AG10803 (cell line): ENCODE measurements at regions not wholly inside any gene's neighbourhood (a gene's known extent, or its start where the extent isn't known, plus 50 kb on each side); places are given as distances from the start of the nearest gene placed in this dataset.
"Not testable (repeated sequence)": the region's sequence is repeated elsewhere in the genome, so short reads cannot be mapped to it uniquely, and the experiment has no call there.

Source experiments
- DNase-seq: peaks from one replicate; pipeline ENCODE4 v3.0.0; 2010; ENCODE audit warnings: low read depth
- H3K4me3 ChIP-seq: 2 replicates; pipeline ENCODE4 v1.5.1; 2011; ENCODE audit warnings: mild to moderate bottlenecking, low read length, control low read depth
- CTCF ChIP-seq: conservative IDR thresholded peaks from 2 replicates; pipeline ENCODE4 v1.5.1; 2011; ENCODE audit warnings: mild to moderate bottlenecking, low read length, control low read depth, inconsistent platforms

- no peak for TF ChIP-seq CTCF
- no peak overlapping the region for H3K4me3 ChIP-seq
- no peak for DNase-seq
These were observed 56.1 kb downstream of the GPR85 start for GRCh38 chr7:113030489-113030888.

- TF ChIP-seq CTCF: no peak
- DNase-seq: peak; percentile 60
- no peak overlapping the region for H3K4me3 ChIP-seq
These were observed 59.7 kb downstream of the GPR85 start for GRCh38 chr7:113026941-113027340.

- H3K4me3 ChIP-seq, DNase-seq: not testable (repeated sequence)
These were observed 69.3 kb downstream of the GPR85 start for GRCh38 chr7:113017144-113017857.

- TF ChIP-seq CTCF: peak; percentile 70
- DNase-seq: peak; percentile 53
- H3K4me3 ChIP-seq: no peak overlapping the region
These were observed 71.5 kb downstream of the GPR85 start for GRCh38 chr7:113015034-113015645.

- H3K4me3 ChIP-seq: no peak overlapping the region
- no peak for TF ChIP-seq CTCF
- DNase-seq: no peak
These were observed 72.7 kb downstream of the GPR85 start for GRCh38 chr7:113013761-113014449.

- H3K4me3 ChIP-seq, DNase-seq: not testable (repeated sequence)
These were observed 73.8 kb downstream of the GPR85 start for GRCh38 chr7:113012862-113013261.

- DNase-seq: no peak
- TF ChIP-seq CTCF: no peak
- H3K4me3 ChIP-seq: no peak overlapping the region
These were observed 76.2 kb downstream of the GPR85 start for GRCh38 chr7:113010377-113010776.

- DNase-seq: no peak
- no peak overlapping the region for H3K4me3 ChIP-seq
- TF ChIP-seq CTCF: no peak
These were observed 77.9 kb downstream of the GPR85 start for GRCh38 chr7:113008755-113009154.
